ENCODE measurements at regions not wholly inside any gene's neighbourhood (a gene's known extent, or its start where the extent isn't known, plus 50 kb on each side); places are given as distances from the start of the nearest gene placed in this dataset.
"Not testable (repeated sequence)": the region's sequence is repeated elsewhere in the genome, so short reads cannot be mapped to it uniquely, and the experiment has no call there.

DNA sequence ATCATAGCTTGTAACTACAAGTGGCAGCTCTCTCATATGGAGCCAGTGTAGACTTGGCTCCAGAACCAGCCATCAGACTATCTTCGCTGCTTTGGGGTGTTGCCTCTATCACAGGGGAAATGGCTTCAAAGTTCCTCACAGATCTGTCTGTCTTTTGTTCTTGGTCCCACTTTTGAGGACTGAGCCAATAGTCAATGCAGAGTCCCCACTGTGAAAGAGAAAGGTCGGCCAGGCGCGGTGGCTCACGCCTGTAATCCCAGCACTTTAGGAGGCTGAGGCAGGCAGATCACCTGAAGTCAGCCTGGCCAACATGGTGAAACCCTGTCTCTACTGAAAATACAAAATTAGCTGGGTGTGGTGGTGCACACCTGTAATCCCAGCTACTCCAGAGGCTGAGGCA, 86.9 kb upstream of the FZD7 start:
- H3K4me3 Mint-ChIP-seq; CTCF ChIA-PET; DNase-seq; H3K27ac Mint-ChIP-seq; intact Hi-C loops (cut with micrococcal nuclease); ATAC-seq (ENCODE audit: low read depth); H3K9me3 Mint-ChIP-seq; H3K36me3 Mint-ChIP-seq (ENCODE audit: low read depth); POLR2A ChIA-PET; H3K4me1 Mint-ChIP-seq: not testable (repeated sequence)
- H3K27me3 Mint-ChIP-seq, result peaks cover 20% of the 10 kb centered on the region

DNA sequence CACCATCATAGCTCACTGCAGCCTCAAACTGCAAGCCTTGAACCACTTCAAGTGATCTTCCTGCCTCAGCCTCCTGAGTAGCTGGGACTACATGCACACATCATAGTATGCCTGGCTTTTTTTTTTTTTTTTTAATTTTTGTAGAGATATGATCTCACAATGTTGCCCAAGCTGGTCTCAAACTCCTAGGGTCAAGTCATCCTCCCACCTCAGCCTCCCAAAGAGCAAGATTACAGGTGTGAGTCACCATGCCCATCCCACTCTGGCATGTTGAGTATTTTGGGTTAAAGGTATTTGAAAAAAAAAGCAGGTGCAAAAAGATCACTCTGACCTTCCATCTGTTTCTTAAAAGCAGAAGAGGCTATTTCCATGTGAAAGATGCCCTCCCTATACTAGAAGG, 86.4 kb upstream of the FZD7 start:
- Mint-ChIP-seq H3K27me3 (peaks cover 20% of the 10 kb centered on the region), H3K4me1 (no peaks in the 10 kb centered on the region), H3K36me3 (ENCODE audit: low read depth) (no peaks in the 10 kb centered on the region), H3K27ac (no peak overlapping the region), H3K9me3 (no peaks in the 10 kb centered on the region), H3K4me3 (no peak overlapping the region)
- ATAC-seq (ENCODE audit: low read depth), result no peak
- CTCF ChIA-PET, result no interaction called here
- intact Hi-C loops (cut with micrococcal nuclease), result no loop called here
- no peak for DNase-seq
- TF ChIP-seq, protein P1, sequence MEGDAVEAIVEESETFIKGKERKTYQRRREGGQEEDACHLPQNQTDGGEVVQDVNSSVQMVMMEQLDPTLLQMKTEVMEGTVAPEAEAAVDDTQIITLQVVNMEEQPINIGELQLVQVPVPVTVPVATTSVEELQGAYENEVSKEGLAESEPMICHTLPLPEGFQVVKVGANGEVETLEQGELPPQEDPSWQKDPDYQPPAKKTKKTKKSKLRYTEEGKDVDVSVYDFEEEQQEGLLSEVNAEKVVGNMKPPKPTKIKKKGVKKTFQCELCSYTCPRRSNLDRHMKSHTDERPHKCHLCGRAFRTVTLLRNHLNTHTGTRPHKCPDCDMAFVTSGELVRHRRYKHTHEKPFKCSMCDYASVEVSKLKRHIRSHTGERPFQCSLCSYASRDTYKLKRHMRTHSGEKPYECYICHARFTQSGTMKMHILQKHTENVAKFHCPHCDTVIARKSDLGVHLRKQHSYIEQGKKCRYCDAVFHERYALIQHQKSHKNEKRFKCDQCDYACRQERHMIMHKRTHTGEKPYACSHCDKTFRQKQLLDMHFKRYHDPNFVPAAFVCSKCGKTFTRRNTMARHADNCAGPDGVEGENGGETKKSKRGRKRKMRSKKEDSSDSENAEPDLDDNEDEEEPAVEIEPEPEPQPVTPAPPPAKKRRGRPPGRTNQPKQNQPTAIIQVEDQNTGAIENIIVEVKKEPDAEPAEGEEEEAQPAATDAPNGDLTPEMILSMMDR (IDR thresholded peaks at IDR 0.05), result no peak
- POLR2A ChIA-PET, result no interaction called here

DNA sequence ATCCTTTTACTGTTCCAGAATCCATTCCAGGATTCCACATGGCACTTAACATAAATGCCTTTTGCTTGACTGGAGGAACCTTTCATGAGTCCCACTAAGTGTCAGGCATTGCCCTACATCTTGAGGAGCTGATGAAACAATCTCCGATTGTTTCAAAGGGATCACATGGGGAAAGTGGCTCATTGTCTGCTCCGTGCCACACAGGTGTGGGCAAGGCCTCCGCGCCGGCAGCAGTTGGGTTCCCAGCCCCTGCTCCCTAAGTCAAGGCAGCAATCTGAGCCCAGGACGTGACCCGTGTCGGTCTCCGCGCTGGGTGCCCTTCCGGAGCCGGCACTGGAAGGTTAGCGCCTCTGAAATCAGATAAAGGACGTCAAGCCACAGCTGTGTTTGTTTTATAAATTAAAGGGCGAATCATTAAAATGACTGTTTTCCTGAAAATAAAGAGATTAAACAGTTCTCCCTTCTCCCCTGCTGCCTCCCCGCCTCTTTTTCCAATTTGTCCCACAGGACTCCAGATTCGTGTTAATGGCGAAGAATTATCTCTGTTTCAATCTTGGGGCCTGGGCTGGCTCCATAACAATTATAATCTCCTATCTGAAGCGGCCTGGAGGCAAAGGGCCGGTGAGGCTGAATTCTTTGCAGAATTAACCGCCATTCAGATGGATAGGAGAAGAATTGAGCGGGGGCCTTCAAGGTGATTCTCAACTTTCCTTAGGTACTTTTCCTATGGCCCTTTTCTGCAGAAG, 84.3 kb upstream of the FZD7 start:
- Mint-ChIP-seq H3K27me3 (peaks cover 20% of the 10 kb centered on the region), H3K4me3 (no peak overlapping the region), H3K36me3 (ENCODE audit: low read depth) (no peaks in the 10 kb centered on the region), H3K4me1 (no peaks in the 10 kb centered on the region), H3K27ac (no peak overlapping the region), H3K9me3 (no peaks in the 10 kb centered on the region)
- intact Hi-C loops (cut with micrococcal nuclease), result no loop called here
- ChIA-PET CTCF (no interaction called here), POLR2A (no interaction called here)
- no peak for DNase-seq
- no peak for ATAC-seq (ENCODE audit: low read depth)
- TF ChIP-seq, protein P1 (IDR thresholded peaks at IDR 0.05), result no peak

DNA sequence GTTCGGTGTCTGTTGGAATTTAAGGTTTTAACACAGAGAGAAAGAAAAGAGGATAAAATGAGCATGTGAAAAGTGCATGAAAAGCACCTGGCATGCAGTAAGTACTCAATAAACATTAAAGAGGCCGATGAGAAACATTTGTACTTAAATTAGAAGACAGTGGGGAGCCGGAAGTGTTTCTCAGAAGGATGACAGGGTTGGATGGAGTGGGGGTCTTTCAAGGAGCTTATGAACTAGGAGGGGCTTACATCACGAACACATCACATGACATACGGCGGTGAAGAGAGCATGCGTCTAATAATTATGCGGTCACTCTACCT, 83.8 kb upstream of the FZD7 start:
- ChIA-PET CTCF (no interaction called here), POLR2A (no interaction called here)
- Mint-ChIP-seq H3K9me3 (no peaks in the 10 kb centered on the region), H3K4me3 (no peak overlapping the region), H3K27ac (no peak overlapping the region), H3K27me3 (peaks cover 20% of the 10 kb centered on the region), H3K4me1 (no peaks in the 10 kb centered on the region), H3K36me3 (ENCODE audit: low read depth) (no peaks in the 10 kb centered on the region)
- TF ChIP-seq, protein P1 (IDR thresholded peaks at IDR 0.05), result no peak
- intact Hi-C loops (cut with micrococcal nuclease), result no loop called here
- ATAC-seq (ENCODE audit: low read depth) (no peak), DNase-seq (no peak)

DNA sequence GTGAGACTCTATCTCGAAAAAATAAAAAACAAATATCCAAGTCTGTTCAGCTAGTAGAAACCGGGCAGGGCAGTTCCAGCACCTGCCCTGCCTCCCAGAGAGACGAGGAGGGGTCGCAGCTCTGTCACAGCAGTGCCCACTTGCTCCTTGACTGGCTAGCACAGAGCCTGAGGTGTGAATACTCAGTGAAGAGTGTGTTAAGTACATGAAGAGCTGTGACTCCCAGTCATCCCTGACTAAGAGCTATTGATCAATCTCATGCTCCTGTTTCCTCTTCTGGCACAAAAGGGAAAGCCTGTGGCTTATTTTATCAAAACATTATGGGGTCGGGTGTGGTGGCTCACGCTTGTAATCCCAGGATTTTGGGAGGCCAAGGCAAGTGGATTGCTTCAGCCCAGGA, 83.0 kb upstream of the FZD7 start:
- Mint-ChIP-seq H3K27ac (no peak overlapping the region), H3K27me3 (peaks cover 20% of the 10 kb centered on the region), H3K9me3 (no peaks in the 10 kb centered on the region), H3K4me3 (no peak overlapping the region), H3K4me1 (no peaks in the 10 kb centered on the region), H3K36me3 (ENCODE audit: low read depth) (no peaks in the 10 kb centered on the region)
- POLR2A ChIA-PET, result no interaction called here
- intact Hi-C loops (cut with micrococcal nuclease), result no loop called here
- CTCF ChIA-PET, result no interaction called here
- no peak for ATAC-seq (ENCODE audit: low read depth)
- TF ChIP-seq, protein P1 (IDR thresholded peaks at IDR 0.05), result no peak
- no peak for DNase-seq

DNA sequence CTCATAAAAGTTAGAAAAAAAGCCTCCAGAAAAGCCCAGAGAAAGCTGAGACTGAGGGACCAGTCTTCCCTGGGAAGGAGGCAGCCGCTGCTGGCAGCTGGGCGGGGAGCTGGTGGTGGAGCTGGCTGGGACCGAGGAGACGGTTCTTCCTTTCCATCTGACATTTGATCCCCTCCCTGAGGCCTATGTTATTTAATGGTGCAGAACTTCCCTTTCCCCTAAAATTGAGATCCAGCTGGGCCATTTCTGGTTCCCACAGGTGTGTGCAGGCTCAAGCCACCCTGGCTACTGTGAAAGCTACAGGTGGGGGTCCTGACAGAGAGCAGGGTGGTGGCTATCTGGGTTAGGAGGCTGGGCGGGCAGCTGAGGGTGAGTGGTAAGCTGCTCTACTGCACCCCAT, 81.5 kb upstream of the FZD7 start:
- no peaks in the 10 kb centered on the region for H3K36me3 Mint-ChIP-seq (ENCODE audit: low read depth)
- ATAC-seq (ENCODE audit: low read depth) (no peak), DNase-seq (no peak)
- no peak overlapping the region for H3K4me3 Mint-ChIP-seq
- H3K27me3 Mint-ChIP-seq, result peaks cover 21% of the 10 kb centered on the region
- intact Hi-C loops (cut with micrococcal nuclease), result no loop called here
- POLR2A ChIA-PET, result no interaction called here
- H3K9me3 Mint-ChIP-seq, result no peaks in the 10 kb centered on the region
- CTCF ChIA-PET, result no interaction called here
- H3K27ac Mint-ChIP-seq, result no peak overlapping the region
- H3K4me1 Mint-ChIP-seq, result no peaks in the 10 kb centered on the region
- TF ChIP-seq, protein P1 (IDR thresholded peaks at IDR 0.05), result no peak
